ENCODE measurements at regions not wholly inside any gene's neighbourhood (a gene's known extent, or its start where the extent isn't known, plus 50 kb on each side); places are given as distances from the start of the nearest gene placed in this dataset.

GRCh38 chr14:42860371-42860770, 1253.7 kb downstream of the LRFN5 start:
- TF ChIP-seq, protein P1, sequence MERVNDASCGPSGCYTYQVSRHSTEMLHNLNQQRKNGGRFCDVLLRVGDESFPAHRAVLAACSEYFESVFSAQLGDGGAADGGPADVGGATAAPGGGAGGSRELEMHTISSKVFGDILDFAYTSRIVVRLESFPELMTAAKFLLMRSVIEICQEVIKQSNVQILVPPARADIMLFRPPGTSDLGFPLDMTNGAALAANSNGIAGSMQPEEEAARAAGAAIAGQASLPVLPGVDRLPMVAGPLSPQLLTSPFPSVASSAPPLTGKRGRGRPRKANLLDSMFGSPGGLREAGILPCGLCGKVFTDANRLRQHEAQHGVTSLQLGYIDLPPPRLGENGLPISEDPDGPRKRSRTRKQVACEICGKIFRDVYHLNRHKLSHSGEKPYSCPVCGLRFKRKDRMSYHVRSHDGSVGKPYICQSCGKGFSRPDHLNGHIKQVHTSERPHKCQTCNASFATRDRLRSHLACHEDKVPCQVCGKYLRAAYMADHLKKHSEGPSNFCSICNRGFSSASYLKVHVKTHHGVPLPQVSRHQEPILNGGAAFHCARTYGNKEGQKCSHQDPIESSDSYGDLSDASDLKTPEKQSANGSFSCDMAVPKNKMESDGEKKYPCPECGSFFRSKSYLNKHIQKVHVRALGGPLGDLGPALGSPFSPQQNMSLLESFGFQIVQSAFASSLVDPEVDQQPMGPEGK (CRISPR knock-in tag; IDR thresholded peaks at IDR 0.05; ENCODE audit: borderline replicate concordance), result no peak
- TF ChIP-seq ZNF8 (CRISPR knock-in tag; IDR thresholded peaks at IDR 0.05) (no peak), PPARA (CRISPR knock-in tag; IDR thresholded peaks at IDR 0.05; ENCODE audit: borderline replicate concordance) (no peak), CSRNP3 (CRISPR knock-in tag; IDR thresholded peaks at IDR 0.05) (no peak), ESRRG (CRISPR knock-in tag; IDR thresholded peaks at IDR 0.05) (no peak), RARB (CRISPR knock-in tag; IDR thresholded peaks at IDR 0.05) (no peak), CREB5 (CRISPR knock-in tag; IDR thresholded peaks at IDR 0.05; ENCODE audit: low read depth) (no peak), ZFP30 (CRISPR knock-in tag; IDR thresholded peaks at IDR 0.05) (no peak), SNAI2 (CRISPR knock-in tag; IDR thresholded peaks at IDR 0.05) (no peak), BACH2 (CRISPR knock-in tag; IDR thresholded peaks at IDR 0.05; ENCODE audit: borderline replicate concordance) (no peak), ARNTL (CRISPR knock-in tag; IDR thresholded peaks at IDR 0.05; ENCODE audit: borderline replicate concordance, low read depth) (no peak), TCF4 (CRISPR knock-in tag; IDR thresholded peaks at IDR 0.05; ENCODE audit: borderline replicate concordance) (no peak), ZNF70 (CRISPR knock-in tag; IDR thresholded peaks at IDR 0.05) (no peak)
